Sigmoid colon (tissue), 4 donors: ENCODE measurements at regions not wholly inside any gene's neighbourhood (a gene's known extent, or its start where the extent isn't known, plus 50 kb on each side); places are given as distances from the start of the nearest gene placed in this dataset.

ENCODE experiments used
- CTCF ChIP-seq, 4 experiments: fragments of 450-650 bp in 3 of 4; fragments of 200-600 bp in 1 of 4; IDR thresholded peaks; one replicate each; pipeline ENCODE4 v1.5.1; 2016 to 2019; ENCODE audit warnings: antibody characterized with exemption in 4 of 4, mild to moderate bottlenecking in 3 of 4, moderate library complexity in 2 of 4
- EP300 ChIP-seq, 4 donors: sonication (generic); formaldehyde crosslinking; IDR thresholded peaks; one replicate each; pipeline ENCODE4 v1.6.1; 2017; ENCODE audit warnings: antibody characterized with exemption in 4 of 4
- POLR2A ChIP-seq, 2 donors: fragments of 450-650 bp; IDR thresholded peaks; one replicate each; pipeline ENCODE4 v1.6.1; 2016; ENCODE audit warnings: antibody characterized with exemption in 2 of 2, mild to moderate bottlenecking in 2 of 2, moderate library complexity in 2 of 2
- POLR2AphosphoS5 ChIP-seq, 4 donors: sonication (generic); formaldehyde crosslinking; IDR thresholded peaks; one replicate each; pipeline ENCODE4 v1.6.1; 2017; ENCODE audit warnings: antibody characterized with exemption in 4 of 4

GRCh38 chrY:12359867-12360266, 341.2 kb upstream of the USP9Y start:
- TF ChIP-seq CTCF (IDR thresholded peaks at IDR 0.05) (no peak), POLR2A (IDR thresholded peaks at IDR 0.05) (no peak), POLR2AphosphoS5 (IDR thresholded peaks at IDR 0.05) (no peak), EP300 (IDR thresholded peaks at IDR 0.05) (no peak)
